ENCODE measurements at regions not wholly inside any gene's neighbourhood (a gene's known extent, or its start where the extent isn't known, plus 50 kb on each side); places are given as distances from the start of the nearest gene placed in this dataset.
"Not testable (repeated sequence)": the region's sequence is repeated elsewhere in the genome, so short reads cannot be mapped to it uniquely, and the experiment has no call there.

GRCh38 chr3:69659180-69659910 lies 79.9 kb upstream of the MITF start:
- ChIA-PET POLR2A (no interaction called here), CTCF (no interaction called here)
- DNase-seq (ENCODE audit: extremely low spot score) = no peak
- no peak for TF ChIP-seq FOXK2 (IDR thresholded peaks at IDR 0.05)
- TF ChIP-seq SP1 (IDR thresholded peaks at IDR 0.05) = no peak
- no peak for TF ChIP-seq ARNT (IDR thresholded peaks at IDR 0.05)
- no peak for TF ChIP-seq FOXM1 (IDR thresholded peaks at IDR 0.05; ENCODE audit: borderline replicate concordance)
- no peak for TF ChIP-seq PKNOX1 (IDR thresholded peaks at IDR 0.05)
- TF ChIP-seq LEF1 (IDR thresholded peaks at IDR 0.05; ENCODE audit: borderline replicate concordance) = no peak
- TF ChIP-seq L3MBTL2 (conservative IDR thresholded peaks at IDR 0.05) = no peak
- TF ChIP-seq NFRKB (IDR thresholded peaks at IDR 0.05) = no peak
- no peak for TF ChIP-seq TARDBP (IDR thresholded peaks at IDR 0.05)
- no peak for TF ChIP-seq ELF4 (IDR thresholded peaks at IDR 0.05)
- no peak for TF ChIP-seq HDGF (IDR thresholded peaks at IDR 0.05; ENCODE audit: borderline replicate concordance)
- TF ChIP-seq FOXA1 (IDR thresholded peaks at IDR 0.05) = no peak
- TF ChIP-seq SUZ12 (IDR thresholded peaks at IDR 0.05) = no peak
- TF ChIP-seq BHLHE40 (IDR thresholded peaks at IDR 0.05; ENCODE audit: borderline replicate concordance) = no peak
- no peak for TF ChIP-seq ZNF384 (IDR thresholded peaks at IDR 0.05)
- no peak for TF ChIP-seq CTBP1 (IDR thresholded peaks at IDR 0.05; ENCODE audit: borderline replicate concordance)

GRCh38 chr3:69658514-69659140 lies 80.6 kb upstream of the MITF start:
- no peak for DNase-seq (ENCODE audit: extremely low spot score)
- TF ChIP-seq ZNF384 (IDR thresholded peaks at IDR 0.05) (no peak), ELF4 (IDR thresholded peaks at IDR 0.05) (no peak)
- POLR2A ChIA-PET = no interaction called here
- CTCF ChIA-PET = no interaction called here

GRCh38 chr3:69657030-69657429 lies 82.2 kb upstream of the MITF start:
- POLR2A ChIA-PET = not testable (repeated sequence)

GRCh38 chr3:69651765-69652164 lies 87.5 kb upstream of the MITF start:
- TF ChIP-seq ARNT (IDR thresholded peaks at IDR 0.05) = no peak
- no peak for TF ChIP-seq BHLHE40 (IDR thresholded peaks at IDR 0.05; ENCODE audit: borderline replicate concordance)
- DNase-seq (ENCODE audit: extremely low spot score) = no peak
- CTCF ChIA-PET = no interaction called here
- POLR2A ChIA-PET = no interaction called here

More at GRCh38 chr3:69657030-69657429, 82.2 kb upstream of the MITF start:
- CTCF ChIA-PET; DNase-seq (ENCODE audit: extremely low spot score): not testable (repeated sequence)

GRCh38 chr3:69650066-69650419 lies 89.2 kb upstream of the MITF start:
- TF ChIP-seq FOXM1 (IDR thresholded peaks at IDR 0.05; ENCODE audit: borderline replicate concordance) (no peak), NFRKB (IDR thresholded peaks at IDR 0.05) (no peak), SUZ12 (IDR thresholded peaks at IDR 0.05) (no peak), LEF1 (IDR thresholded peaks at IDR 0.05; ENCODE audit: borderline replicate concordance) (no peak), SP1 (IDR thresholded peaks at IDR 0.05) (no peak), ELF4 (IDR thresholded peaks at IDR 0.05) (no peak), FOXA1 (IDR thresholded peaks at IDR 0.05) (no peak), L3MBTL2 (conservative IDR thresholded peaks at IDR 0.05) (no peak), BHLHE40 (IDR thresholded peaks at IDR 0.05; ENCODE audit: borderline replicate concordance) (no peak)
- POLR2A ChIA-PET = no interaction called here
- CTCF ChIA-PET = no interaction called here
- DNase-seq (ENCODE audit: extremely low spot score) = no peak

- POLR2A ChIA-PET = no interaction called here
- TF ChIP-seq FOXK2 (IDR thresholded peaks at IDR 0.05) = no peak
- TF ChIP-seq TARDBP (IDR thresholded peaks at IDR 0.05) = no peak
- no peak for TF ChIP-seq SUZ12 (IDR thresholded peaks at IDR 0.05)
- TF ChIP-seq ELF4 (IDR thresholded peaks at IDR 0.05) = no peak
- no peak for TF ChIP-seq SP1 (IDR thresholded peaks at IDR 0.05)
- no peak for TF ChIP-seq L3MBTL2 (conservative IDR thresholded peaks at IDR 0.05)
- TF ChIP-seq CTBP1 (IDR thresholded peaks at IDR 0.05; ENCODE audit: borderline replicate concordance) = no peak
- no peak for TF ChIP-seq HDGF (IDR thresholded peaks at IDR 0.05; ENCODE audit: borderline replicate concordance)
- no peak for TF ChIP-seq BHLHE40 (IDR thresholded peaks at IDR 0.05; ENCODE audit: borderline replicate concordance)
- no peak for TF ChIP-seq PKNOX1 (IDR thresholded peaks at IDR 0.05)
- TF ChIP-seq NFRKB (IDR thresholded peaks at IDR 0.05) = no peak
- no peak for TF ChIP-seq ARNT (IDR thresholded peaks at IDR 0.05)
- no peak for TF ChIP-seq LEF1 (IDR thresholded peaks at IDR 0.05; ENCODE audit: borderline replicate concordance)
- TF ChIP-seq FOXA1 (IDR thresholded peaks at IDR 0.05) = no peak
- TF ChIP-seq FOXM1 (IDR thresholded peaks at IDR 0.05; ENCODE audit: borderline replicate concordance) = no peak
- TF ChIP-seq ZNF384 (IDR thresholded peaks at IDR 0.05) = no peak
- DNase-seq (ENCODE audit: extremely low spot score) = no peak
- CTCF ChIA-PET = no interaction called here
Observed at GRCh38 chr3:69649120-69650065, 89.9 kb upstream of the MITF start.

- TF ChIP-seq FOXK2 (IDR thresholded peaks at IDR 0.05) (no peak), NFRKB (IDR thresholded peaks at IDR 0.05) (no peak), FOXA1 (IDR thresholded peaks at IDR 0.05) (no peak)
- ChIA-PET CTCF (interaction anchor here (0.6 kb wide), 1 partner anchor 147 kb away, joined by 5 read pairs; no protein-coding TSS in a partner anchor), POLR2A (no interaction called here)
- DNase-seq (ENCODE audit: extremely low spot score) = no peak
Observed at GRCh38 chr3:69648126-69648525, 91.1 kb upstream of the MITF start.
